Pancreas (tissue), 10 donors: ENCODE measurements at regions not wholly inside any gene's neighbourhood (a gene's known extent, or its start where the extent isn't known, plus 50 kb on each side); places are given as distances from the start of the nearest gene placed in this dataset.

Source experiments
- ATAC-seq, 4 donors: fragments of 200-7000 bp; cut with Tn5 transposase; one replicate each; pipeline versions ENCODE4 v1.8.0 to v1.9.1; 2020; ENCODE audit warnings: mild to moderate bottlenecking in 4 of 4, moderate library complexity in 4 of 4
- DNase-seq, 6 donors: peaks; one replicate each; pipeline ENCODE4 v3.0.0-alpha.2; 2020
- FAIRE-seq: peaks from 2 replicates; lab custom pipeline; 2012; peaks lifted over from hg19 to GRCh38; lab: Jason Lieb, UNC
- H3K27ac ChIP-seq, 4 donors: fragments of 200-600 bp; sonication (generic); 1 replicate in 3 of 4; 2 replicates in 1 of 4; pipeline versions ENCODE4 v1.5.0 to v1.8.0; 2020
- H3K27me3 ChIP-seq, 4 donors: fragments of 200-600 bp; one replicate each; pipeline ENCODE4 v1.8.0; 2021
- H3K36me3 ChIP-seq, 3 donors: fragments of 200-600 bp; sonication (generic) in 1 of 3; one replicate each; pipeline versions ENCODE4 v1.5.0 to v1.8.0; 2020 to 2021
- H3K4me1 ChIP-seq, 3 donors: fragments of 200-600 bp; one replicate each; pipeline ENCODE4 v1.8.0; 2021
- H3K4me3 ChIP-seq, 4 donors: fragments of 200-600 bp; sonication (generic) in 2 of 4; one replicate each; pipeline versions ENCODE4 v1.5.0 to v1.8.0; 2020 to 2021
- H3K9me3 ChIP-seq, 4 donors: fragments of 200-600 bp; one replicate each; pipeline ENCODE4 v1.8.0; 2021
- WGBS, 2 donors: extraction: QIAGEN DNeasy Blood & Tissue Kit; methylation state at CpG; one replicate each; pipeline ENCODE4 v1.1.7; 2013; 5-methylcytosine and 5-hydroxymethylcytosine counted together
- intact Hi-C, 3 donors: fragments of 100-400 bp; cut with DNase I; formaldehyde crosslinking; loops; one replicate each; pipeline versions ENCODE4 v1.11.1 to v1.14.2; 2022
- TF ChIP-seq, protein P1 (sequence below), 4 donors: fragments of 200-600 bp; sonication (generic) in 3 of 4; IDR thresholded peaks; one replicate each; pipeline versions ENCODE4 v1.5.0 to v1.8.0; 2021; ENCODE audit warnings: antibody characterized with exemption in 4 of 4
- donor health status: healthy with polysubstance abuse.
- donor health status: DM: no; HTN: no; CAD: no; lungs with moderate emphysema.
- donor health status: DM: no; HTN: no; CAD: no.
- donor health status: control.
- donor health status: control.
- donor health status: Bipolar disorder and iron deficiency.
- donor health status: DM: yes; HTN: yes; CAD: no.
- donor health status: DM: no; HTN: no; CAD: no.
- donor health status: DM: no; HTN: no; CAD: no.
- donor health status: DM: yes; HTN: yes; CAD: no.

DNA sequence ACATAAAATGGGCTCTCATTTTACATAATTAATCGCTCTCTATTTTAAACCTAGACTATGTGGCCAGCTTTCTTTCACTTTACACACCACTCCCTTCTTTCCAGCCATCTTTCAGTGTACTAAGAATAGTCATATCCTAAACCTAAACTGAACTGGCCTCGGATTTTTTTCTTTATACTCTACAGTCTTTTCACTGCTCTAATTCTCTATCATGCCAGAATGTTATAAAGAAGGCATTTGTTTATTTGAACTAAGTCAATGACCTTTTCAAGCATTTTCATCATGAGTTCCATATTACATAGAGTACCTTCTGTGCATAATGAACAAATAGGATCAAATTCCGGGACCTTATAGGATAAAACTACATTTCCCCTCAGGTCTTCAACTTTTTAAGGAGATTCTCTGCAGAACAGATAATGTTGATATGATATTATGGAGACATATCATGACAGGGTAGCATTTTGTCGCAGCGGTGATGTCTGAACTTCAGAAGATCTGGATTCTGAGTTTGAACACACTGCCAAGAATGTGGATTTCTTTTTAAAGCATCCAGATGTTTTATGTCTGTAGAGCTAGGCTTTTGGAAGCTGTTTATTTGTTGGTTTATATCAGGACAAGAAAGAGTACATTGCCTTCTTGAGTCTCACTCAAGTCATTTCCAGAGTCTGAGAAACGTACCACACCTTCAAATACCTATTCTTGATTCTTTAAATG lies 1047.3 kb downstream of the MCTP2 start:
- no peak for ATAC-seq
- H3K27me3 ChIP-seq, result no peaks in the 10 kb centered on the region
- intact Hi-C loops, result no loop called here
- 67 to 82% methylated on average over 6 of the region's 6 CpGs for WGBS, 2 donors
- no peak for DNase-seq
- FAIRE-seq, result no peak
- H3K36me3 ChIP-seq, result no peaks in the 10 kb centered on the region
- H3K4me3 ChIP-seq, result no peak overlapping the region
- H3K4me1 ChIP-seq, result no peaks in the 10 kb centered on the region
- no peaks in the 10 kb centered on the region for H3K9me3 ChIP-seq
- TF ChIP-seq, protein P1, sequence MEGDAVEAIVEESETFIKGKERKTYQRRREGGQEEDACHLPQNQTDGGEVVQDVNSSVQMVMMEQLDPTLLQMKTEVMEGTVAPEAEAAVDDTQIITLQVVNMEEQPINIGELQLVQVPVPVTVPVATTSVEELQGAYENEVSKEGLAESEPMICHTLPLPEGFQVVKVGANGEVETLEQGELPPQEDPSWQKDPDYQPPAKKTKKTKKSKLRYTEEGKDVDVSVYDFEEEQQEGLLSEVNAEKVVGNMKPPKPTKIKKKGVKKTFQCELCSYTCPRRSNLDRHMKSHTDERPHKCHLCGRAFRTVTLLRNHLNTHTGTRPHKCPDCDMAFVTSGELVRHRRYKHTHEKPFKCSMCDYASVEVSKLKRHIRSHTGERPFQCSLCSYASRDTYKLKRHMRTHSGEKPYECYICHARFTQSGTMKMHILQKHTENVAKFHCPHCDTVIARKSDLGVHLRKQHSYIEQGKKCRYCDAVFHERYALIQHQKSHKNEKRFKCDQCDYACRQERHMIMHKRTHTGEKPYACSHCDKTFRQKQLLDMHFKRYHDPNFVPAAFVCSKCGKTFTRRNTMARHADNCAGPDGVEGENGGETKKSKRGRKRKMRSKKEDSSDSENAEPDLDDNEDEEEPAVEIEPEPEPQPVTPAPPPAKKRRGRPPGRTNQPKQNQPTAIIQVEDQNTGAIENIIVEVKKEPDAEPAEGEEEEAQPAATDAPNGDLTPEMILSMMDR (IDR thresholded peaks at IDR 0.05), result no peak
- no peak overlapping the region for H3K27ac ChIP-seq

DNA sequence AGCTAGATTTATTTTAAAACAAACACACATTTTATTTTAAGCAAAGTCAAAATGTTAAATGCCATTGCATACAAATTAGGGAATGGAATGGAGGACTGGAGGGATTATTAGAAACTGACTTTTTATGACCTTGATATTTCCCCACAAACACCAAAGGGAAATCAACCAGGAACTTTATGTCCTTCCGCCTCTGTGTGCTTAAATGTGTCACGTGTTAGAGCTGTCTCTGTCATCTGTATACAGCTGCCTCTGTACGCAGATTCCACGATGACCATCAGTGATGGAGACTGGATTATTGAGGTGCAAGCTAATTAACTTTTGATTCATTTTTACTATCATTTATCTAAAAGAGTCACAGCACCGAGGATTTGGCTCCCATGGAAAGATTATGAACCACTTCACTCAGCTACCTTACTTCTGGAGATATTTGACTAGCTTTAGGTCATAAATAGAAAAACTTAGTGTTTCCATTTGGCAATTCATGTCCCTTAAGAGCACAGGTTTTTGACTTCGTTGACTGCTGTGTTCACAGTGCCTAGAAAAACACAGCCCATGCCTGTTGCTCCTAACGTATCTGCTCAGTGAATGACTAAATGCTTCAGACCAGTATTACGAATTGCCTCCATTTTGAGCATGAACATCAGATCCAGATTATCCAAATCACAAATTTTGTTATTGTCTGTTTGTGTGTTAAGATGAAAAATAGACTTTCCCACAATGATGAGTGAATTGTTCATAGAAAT lies 1048.1 kb downstream of the MCTP2 start:
- Histone ChIP-seq H3K4me1 (no peaks in the 10 kb centered on the region), H3K4me3 (no peak overlapping the region), H3K27me3 (no peaks in the 10 kb centered on the region), H3K9me3 (no peaks in the 10 kb centered on the region), H3K36me3 (no peaks in the 10 kb centered on the region), H3K27ac (no peak overlapping the region)
- intact Hi-C loops, result no loop called here
- FAIRE-seq (no peak), ATAC-seq (no peak), DNase-seq (no peak)
- WGBS, 2 donors, result 63 to 79% methylated on average over 8 of the region's 8 CpGs
- TF ChIP-seq, protein P1 (IDR thresholded peaks at IDR 0.05), result no peak

DNA sequence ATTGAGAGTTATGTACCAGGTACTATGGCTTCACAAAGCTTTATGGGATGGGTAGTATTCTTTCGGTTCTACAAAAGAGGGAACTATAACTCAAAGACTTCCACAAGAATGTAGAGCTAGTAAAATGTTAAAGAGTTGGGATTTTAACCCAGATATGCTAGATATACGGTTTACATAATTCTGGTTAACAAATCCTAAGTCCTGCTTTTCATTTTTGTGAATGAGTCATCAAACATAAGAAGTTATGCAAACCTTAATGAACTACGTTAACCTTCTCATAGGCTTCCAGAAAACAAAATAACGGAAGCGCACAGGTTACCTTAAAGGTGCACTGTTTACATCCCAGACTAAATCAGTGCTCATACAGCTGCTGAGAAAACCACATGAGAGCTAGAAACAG lies 1049.3 kb downstream of the MCTP2 start:
- Histone ChIP-seq H3K27me3 (no peaks in the 10 kb centered on the region), H3K4me3 (no peak overlapping the region), H3K9me3 (no peaks in the 10 kb centered on the region), H3K36me3 (no peaks in the 10 kb centered on the region), H3K4me1 (no peaks in the 10 kb centered on the region), H3K27ac (no peak overlapping the region)
- TF ChIP-seq, protein P1 (IDR thresholded peaks at IDR 0.05), result no peak
- ATAC-seq, result no peak
- DNase-seq, result no peak
- intact Hi-C loops, result no loop called here
- no peak for FAIRE-seq
- 77% methylated on average over 5 of the region's 5 CpGs for WGBS, 2 donors

DNA sequence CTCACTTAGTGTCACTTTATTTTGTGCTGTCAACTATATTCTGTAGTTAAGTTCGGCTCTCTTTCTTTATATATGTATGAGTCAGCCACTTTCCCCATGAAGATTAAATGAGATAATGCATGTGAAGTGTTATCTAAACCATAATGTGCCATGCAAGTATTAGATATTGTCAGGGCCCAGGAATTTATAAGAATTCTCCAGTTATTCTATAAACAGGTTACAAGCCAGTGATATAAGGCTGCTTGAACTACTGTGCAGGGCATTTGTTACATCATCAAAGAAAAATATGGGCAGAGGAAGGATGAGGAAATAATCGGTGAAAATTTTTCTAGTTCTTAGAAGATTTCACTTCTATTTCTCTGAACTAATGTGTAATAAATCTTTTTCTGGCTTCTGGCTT lies 1049.0 kb upstream of the NR2F2 start:
- TF ChIP-seq, protein P1 (IDR thresholded peaks at IDR 0.05), result no peak
- DNase-seq (no peak), ATAC-seq (no peak), FAIRE-seq (no peak)
- H3K4me1 ChIP-seq, result no peaks in the 10 kb centered on the region
- H3K27ac ChIP-seq, result no peak overlapping the region
- no peaks in the 10 kb centered on the region for H3K27me3 ChIP-seq
- H3K9me3 ChIP-seq, result no peaks in the 10 kb centered on the region
- H3K36me3 ChIP-seq, result no peaks in the 10 kb centered on the region
- intact Hi-C loops, result no loop called here
- H3K4me3 ChIP-seq, result no peak overlapping the region
- 57 to 65% methylated on average over 2 of the region's 2 CpGs for WGBS, 2 donors

DNA sequence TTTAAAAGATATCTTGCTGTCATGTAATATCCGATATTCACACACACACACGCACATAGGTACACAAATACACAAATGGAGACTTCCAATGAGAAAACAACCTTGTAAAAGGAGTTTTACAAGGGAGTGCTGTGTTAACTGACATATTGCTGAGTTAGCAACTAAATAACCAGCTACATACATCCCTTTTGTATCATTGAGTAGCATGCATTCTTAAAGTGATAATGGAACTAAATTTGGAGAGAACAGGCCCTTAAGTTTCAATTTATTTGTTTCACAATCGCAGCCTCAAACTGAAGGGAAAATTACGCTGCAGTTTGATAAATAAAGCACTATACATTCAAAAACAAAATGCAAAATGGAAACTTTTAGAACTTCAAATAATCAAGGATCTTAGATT lies 1046.0 kb upstream of the NR2F2 start:
- 77 to 82% methylated on average over 4 of the region's 4 CpGs for WGBS, 2 donors
- no peaks in the 10 kb centered on the region for H3K36me3 ChIP-seq

More for the DNA sequence above, 1046.0 kb upstream of the NR2F2 start:
- H3K4me1 ChIP-seq, result no peaks in the 10 kb centered on the region
- no peak overlapping the region for H3K27ac ChIP-seq
- DNase-seq (no peak), FAIRE-seq (no peak), ATAC-seq (no peak)
- TF ChIP-seq, protein P1 (IDR thresholded peaks at IDR 0.05), result no peak
- H3K4me3 ChIP-seq, result no peak overlapping the region
- no peaks in the 10 kb centered on the region for H3K9me3 ChIP-seq
- no peaks in the 10 kb centered on the region for H3K27me3 ChIP-seq
- intact Hi-C loops, result no loop called here
